HepG2 (cell line): ENCODE measurements at regions not wholly inside any gene's neighbourhood (a gene's known extent, or its start where the extent isn't known, plus 50 kb on each side); places are given as distances from the start of the nearest gene placed in this dataset.
"Not testable (repeated sequence)": the region's sequence is repeated elsewhere in the genome, so short reads cannot be mapped to it uniquely, and the experiment has no call there.

Experiments used
- ATAC-seq: fragments of 200-7000 bp; cut with Tn5 transposase; 3 replicates; pipeline ENCODE4 v1.9.1; 2020; ENCODE audit warnings: mild to moderate bottlenecking, moderate library complexity
- BruUV-seq: library from RNA; stranded (reverse); fragments of 400-500 nt; replicated peaks from 2 replicates; lab custom pipeline; 2021; lab: Mats Ljungman, UMichigan
- CTCF ChIA-PET: fragments of 300-600 bp; formaldehyde crosslinking; extraction: SDS; loops from one replicate; lab custom pipeline; 2021; ENCODE audit warnings: low total read pairs, inconsistent platforms, low intra/inter-chr PET ratio; lab: Yijun Ruan, JAX
- POLR2A ChIA-PET: fragments of 350-600 bp; sonication (Branson Sonifier 250); formaldehyde crosslinking; loops from one replicate; lab custom pipeline; 2020; ENCODE audit warnings: antibody characterized with exemption, inconsistent platforms; lab: Yijun Ruan, JAX
- DNase-seq: peaks from one replicate; pipeline ENCODE4 v3.0.0-alpha.2; 2015; ENCODE audit warnings: low spot score
- FAIRE-seq: peaks from 3 replicates; lab custom pipeline; 2011; peaks lifted over from hg19 to GRCh38; lab: Jason Lieb, UNC
- H2AFZ ChIP-seq: one replicate; pipeline ENCODE4 v1.6.1; 2011; ENCODE audit warnings: low read length, inconsistent platforms
- H3K27ac ChIP-seq: fragments of 300-600 bp; 3 replicates; pipeline ENCODE4 v1.8.0; 2011; ENCODE audit warnings: mixed run types, mild to moderate bottlenecking, mixed read lengths, low read length, inconsistent platforms; ENCODE audit not compliant: insufficient read depth; ENCODE audit errors: extremely low read length
- H3K27me3 ChIP-seq, 2 experiments: fragments of 200-600 bp in 1 of 2; 2 replicates in 1 of 2; 3 replicates in 1 of 2; pipeline versions ENCODE4 v1.6.0 to v1.8.0; 2011; ENCODE audit warnings: low read length in 2 of 2, mild to moderate bottlenecking in 2 of 2, moderate library complexity in 2 of 2, inconsistent platforms in 1 of 2; ENCODE audit not compliant: insufficient read depth in 2 of 2, control insufficient read depth in 1 of 2
- H3K36me3 ChIP-seq, 2 experiments: fragments of 200-600 bp in 1 of 2; replicated peaks in 1 of 2; 2 replicates in 1 of 2; 3 replicates in 1 of 2; pipeline versions ENCODE4 v1.5.1 to v1.8.0; 2011; ENCODE audit warnings: low read length in 2 of 2, inconsistent platforms in 1 of 2; ENCODE audit not compliant: insufficient read depth in 2 of 2, control insufficient read depth in 1 of 2
- H3K4me1 ChIP-seq: 2 replicates; pipeline ENCODE4 v1.5.1; 2012; ENCODE audit warnings: low read length, inconsistent platforms; ENCODE audit not compliant: insufficient read depth
- H3K4me2 ChIP-seq: 2 replicates; pipeline ENCODE4 v1.6.0; 2011; ENCODE audit warnings: low read depth, low read length, inconsistent platforms
- H3K4me3 ChIP-seq, 3 experiments: fragments of 200-600 bp in 1 of 3; sonication (generic), shearing (Covaris generic) in 1 of 3; replicated peaks in 1 of 3; 2 replicates each; pipeline ENCODE4 v1.5.1; 2011 to 2016; ENCODE audit warnings: low read length in 3 of 3, inconsistent platforms in 2 of 3, low read depth in 2 of 3, mild to moderate bottlenecking in 2 of 3, control low read depth in 1 of 3, mixed read lengths in 1 of 3; ENCODE audit not compliant: insufficient read depth in 1 of 3
- H3K79me2 ChIP-seq: one replicate; pipeline ENCODE4 v1.6.1; 2011; ENCODE audit warnings: low read length, inconsistent platforms; ENCODE audit not compliant: insufficient read depth
- H3K9ac ChIP-seq: 2 replicates; pipeline ENCODE4 v1.6.0; 2011; ENCODE audit warnings: mild to moderate bottlenecking, low read depth, low read length, inconsistent platforms; ENCODE audit not compliant: insufficient read depth
- H3K9me3 ChIP-seq: 2 replicates; pipeline ENCODE4 v1.5.1; 2012; ENCODE audit warnings: mild to moderate bottlenecking, low read length
- H4K20me1 ChIP-seq: 2 replicates; pipeline ENCODE4 v1.6.0; 2011; ENCODE audit warnings: inconsistent platforms, mild to moderate bottlenecking, low read length, moderate library complexity; ENCODE audit not compliant: insufficient read depth
- MED13 ChIP-seq: sonication (generic); formaldehyde crosslinking; IDR thresholded peaks from 2 replicates; pipeline ENCODE4 v1.5.0; 2020; ENCODE audit warnings: missing genetic modification reagents
- STAG1 ChIP-seq: sonication (generic); formaldehyde crosslinking; IDR thresholded peaks from 2 replicates; pipeline ENCODE4 v1.4.0; 2020; ENCODE audit warnings: missing genetic modification reagents
- WGBS: methylation state at CpG from one replicate; pipeline ENCODE4 v1.1.6; 2017; ENCODE audit warnings: low lambda C conversion rate; 5-methylcytosine and 5-hydroxymethylcytosine counted together
- in situ Hi-C: cut with HindIII; loops from 2 replicates; pipeline ENCODE4 v1.10.0; 2017; ENCODE audit warnings: low pct_unique_long_range_greater_than_20kb; ENCODE audit not compliant: extremely low pct_ligation_motif_present
- intact Hi-C: fragments of 100-400 bp; cut with micrococcal nuclease; formaldehyde crosslinking; loops from one replicate; pipeline ENCODE4 v1.10.0; 2022; ENCODE audit not compliant: unreplicated experiment
- TF ChIP-seq, protein P1 (sequence below): sonication (generic); formaldehyde crosslinking; IDR thresholded peaks from 2 replicates; pipeline ENCODE4 v1.5.0; 2020; ENCODE audit warnings: mild to moderate bottlenecking, missing genetic modification reagents, moderate library complexity

DNA sequence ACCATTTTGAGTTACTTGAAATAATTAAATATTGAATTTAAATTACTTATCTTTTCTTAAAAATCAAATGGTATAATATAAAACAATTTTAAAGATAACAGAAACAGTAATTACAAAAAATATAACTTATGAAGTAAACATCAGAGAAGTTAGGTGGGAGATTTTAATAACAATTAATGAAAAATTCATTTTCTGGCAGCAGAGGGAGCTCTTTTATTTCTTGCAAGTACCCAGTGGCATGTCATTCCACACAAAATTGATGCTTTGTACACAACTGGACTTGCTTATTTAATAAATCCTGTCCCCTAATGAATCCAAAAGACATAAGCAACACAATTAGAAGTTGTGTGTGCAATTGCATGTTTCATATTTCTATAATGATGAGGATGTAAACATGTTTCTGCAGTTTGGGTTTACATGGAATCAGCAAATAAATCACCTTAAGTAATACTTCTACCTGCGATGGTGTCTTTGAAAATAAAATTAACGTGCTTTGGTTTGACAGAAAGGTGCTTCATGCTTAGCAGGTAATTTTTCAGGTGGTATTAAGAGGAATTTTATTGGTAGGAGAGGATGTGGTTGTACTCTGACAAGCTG is 861.3 kb downstream of the ZPLD1 start:
- peak; percentile 5 for DNase-seq
- Histone ChIP-seq H3K4me2 (no peak overlapping the region), H4K20me1 (no peaks in the 10 kb centered on the region), H3K9me3 (no peaks in the 10 kb centered on the region), H3K4me1 (no peaks in the 10 kb centered on the region), H3K27ac (no peak overlapping the region), H3K4me3 (no peak overlapping the region), H3K79me2 (no peaks in the 10 kb centered on the region), H3K9ac (no peak overlapping the region), H3K36me3 (no peaks in the 10 kb centered on the region), H3K27me3 (no peaks in the 10 kb centered on the region; a peak in 1 of 5 replicates), H2AFZ (no peak overlapping the region)
- ChIA-PET CTCF (no interaction called here), POLR2A (no interaction called here)
- WGBS: 0% methylated on average over 2 of the region's 2 CpGs
- FAIRE-seq: no peak
- no TSS peak for BruUV-seq
- in situ Hi-C loops: no loop called here
- TF ChIP-seq, protein P1, sequence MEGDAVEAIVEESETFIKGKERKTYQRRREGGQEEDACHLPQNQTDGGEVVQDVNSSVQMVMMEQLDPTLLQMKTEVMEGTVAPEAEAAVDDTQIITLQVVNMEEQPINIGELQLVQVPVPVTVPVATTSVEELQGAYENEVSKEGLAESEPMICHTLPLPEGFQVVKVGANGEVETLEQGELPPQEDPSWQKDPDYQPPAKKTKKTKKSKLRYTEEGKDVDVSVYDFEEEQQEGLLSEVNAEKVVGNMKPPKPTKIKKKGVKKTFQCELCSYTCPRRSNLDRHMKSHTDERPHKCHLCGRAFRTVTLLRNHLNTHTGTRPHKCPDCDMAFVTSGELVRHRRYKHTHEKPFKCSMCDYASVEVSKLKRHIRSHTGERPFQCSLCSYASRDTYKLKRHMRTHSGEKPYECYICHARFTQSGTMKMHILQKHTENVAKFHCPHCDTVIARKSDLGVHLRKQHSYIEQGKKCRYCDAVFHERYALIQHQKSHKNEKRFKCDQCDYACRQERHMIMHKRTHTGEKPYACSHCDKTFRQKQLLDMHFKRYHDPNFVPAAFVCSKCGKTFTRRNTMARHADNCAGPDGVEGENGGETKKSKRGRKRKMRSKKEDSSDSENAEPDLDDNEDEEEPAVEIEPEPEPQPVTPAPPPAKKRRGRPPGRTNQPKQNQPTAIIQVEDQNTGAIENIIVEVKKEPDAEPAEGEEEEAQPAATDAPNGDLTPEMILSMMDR (CRISPR knock-in tag): 0 out of 2 replicates have a peak, but pooled peaks have one; percentile 5
- TF ChIP-seq STAG1 (CRISPR knock-in tag) (peak; percentile 26; the same call in 1 of the 2 replicates), MED13 (no peak)
- ATAC-seq: no peak
- intact Hi-C loops: loop anchor here (2.0 kb wide), 1 partner anchor 623 kb away; no protein-coding TSS in a partner anchor

DNA sequence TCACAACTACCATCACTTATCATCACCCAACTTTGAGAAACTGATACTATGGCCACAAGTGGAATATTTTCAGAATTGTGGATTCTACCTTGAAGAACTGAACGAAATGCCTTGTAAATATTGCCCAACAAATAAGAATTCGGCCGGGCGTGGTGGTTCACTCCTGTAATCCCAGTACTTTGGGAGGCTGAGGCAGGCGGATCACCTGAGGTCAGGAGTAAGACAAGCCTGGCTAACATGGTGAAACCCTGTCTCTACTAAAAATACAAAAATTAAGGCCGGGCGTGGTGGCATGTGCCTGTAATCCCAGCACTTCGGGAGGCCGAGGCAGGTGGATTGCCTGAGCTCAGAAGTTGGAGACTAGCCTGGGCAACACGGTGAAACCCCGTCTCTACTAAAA is 862.7 kb downstream of the ZPLD1 start:
- H3K9ac ChIP-seq, H3K36me3 ChIP-seq, in situ Hi-C loops, H4K20me1 ChIP-seq, H3K27ac ChIP-seq, ATAC-seq, H3K4me2 ChIP-seq, DNase-seq, H3K79me2 ChIP-seq, FAIRE-seq, H3K4me1 ChIP-seq, intact Hi-C loops, CTCF ChIA-PET, H3K4me3 ChIP-seq, H3K27me3 ChIP-seq, BruUV-seq, H3K9me3 ChIP-seq, H2AFZ ChIP-seq, POLR2A ChIA-PET: not testable (repeated sequence)
- WGBS: 20% methylated on average over 9 of the region's 11 CpGs
